NCI-H1694 (cell line): ENCODE measurements at regions not wholly inside any gene's neighbourhood (a gene's known extent, or its start where the extent isn't known, plus 50 kb on each side); places are given as distances from the start of the nearest gene placed in this dataset.

Experiments
- DNase-seq: peaks from one replicate; lab custom pipeline; 2025; lab: John Stamatoyannopoulos, UW

GRCh38 chr7:31284106-31284505, 56.4 kb downstream of the NEUROD6 start:
- DNase-seq = peak; percentile 27

- DNase-seq = no peak
Measured at GRCh38 chr7:31271641-31272405, 68.7 kb downstream of the NEUROD6 start.

GRCh38 chr7:31267486-31267885, 73.0 kb downstream of the NEUROD6 start:
- no peak for DNase-seq

GRCh38 chr7:31263338-31263737, 77.2 kb downstream of the NEUROD6 start:
- DNase-seq = no peak

- DNase-seq = no peak
Measured at GRCh38 chr7:31261341-31261740, 79.2 kb downstream of the NEUROD6 start.

GRCh38 chr7:31260851-31261250, 79.7 kb downstream of the NEUROD6 start:
- no peak for DNase-seq

GRCh38 chr7:31258391-31258790, 82.1 kb downstream of the NEUROD6 start:
- no peak for DNase-seq

- no peak for DNase-seq
Measured at GRCh38 chr7:31256506-31256905, 84.0 kb downstream of the NEUROD6 start.

GRCh38 chr7:31254926-31255325, 85.6 kb downstream of the NEUROD6 start:
- DNase-seq = no peak

- no peak for DNase-seq
Measured at GRCh38 chr7:31253532-31253931, 87.0 kb downstream of the NEUROD6 start.

GRCh38 chr7:31251441-31251840, 89.1 kb downstream of the NEUROD6 start:
- DNase-seq = no peak

GRCh38 chr7:31249671-31250070, 90.9 kb downstream of the NEUROD6 start:
- no peak for DNase-seq

GRCh38 chr7:31236868-31237267, 103.7 kb downstream of the NEUROD6 start:
- DNase-seq = no peak

- DNase-seq = peak; percentile 52
Measured at GRCh38 chr7:31234836-31235605, 105.5 kb downstream of the NEUROD6 start.

- DNase-seq = no peak
Measured at GRCh38 chr7:31228957-31229356, 111.6 kb downstream of the NEUROD6 start.

GRCh38 chr7:31214751-31215150, 125.8 kb downstream of the NEUROD6 start:
- no peak for DNase-seq

GRCh38 chr7:31211281-31211680, 129.2 kb downstream of the NEUROD6 start:
- DNase-seq = no peak

GRCh38 chr7:31204071-31204470, 136.5 kb downstream of the NEUROD6 start:
- peak; percentile 53 for DNase-seq

GRCh38 chr7:31203551-31203950, 137.0 kb downstream of the NEUROD6 start:
- no peak for DNase-seq

- DNase-seq = no peak
Measured at GRCh38 chr7:31202801-31203200, 137.7 kb downstream of the NEUROD6 start.

- DNase-seq = peak; percentile 87
Measured at GRCh38 chr7:31192986-31193385, 140.9 kb downstream of the ADCYAP1R1 start.

- no peak for DNase-seq
Measured at GRCh38 chr7:31190906-31191305, 138.8 kb downstream of the ADCYAP1R1 start.

GRCh38 chr7:31186202-31186601, 134.1 kb downstream of the ADCYAP1R1 start:
- no peak for DNase-seq
